ENCODE measurements at regions not wholly inside any gene's neighbourhood (a gene's known extent, or its start where the extent isn't known, plus 50 kb on each side); places are given as distances from the start of the nearest gene placed in this dataset.
"Not testable (repeated sequence)": the region's sequence is repeated elsewhere in the genome, so short reads cannot be mapped to it uniquely, and the experiment has no call there.

GRCh38 chr2:133972297-133972696, 281.6 kb upstream of the MGAT5 start:
- no peak for DNase-seq (ENCODE audit: low spot score)

GRCh38 chr2:133972786-133973185, 281.1 kb upstream of the MGAT5 start:
- DNase-seq (ENCODE audit: low spot score): no peak

- DNase-seq (ENCODE audit: low spot score): no peak
Observed at GRCh38 chr2:133974353-133974752, 279.5 kb upstream of the MGAT5 start.

- no peak for DNase-seq (ENCODE audit: low spot score)
Observed at GRCh38 chr2:133975135-133975534, 278.7 kb upstream of the MGAT5 start.

GRCh38 chr2:133975676-133976428, 278.0 kb upstream of the MGAT5 start:
- no peak for DNase-seq (ENCODE audit: low spot score)

GRCh38 chr2:133976659-133977058, 277.2 kb upstream of the MGAT5 start:
- no peak for DNase-seq (ENCODE audit: low spot score)

GRCh38 chr2:133977405-133977804, 276.5 kb upstream of the MGAT5 start:
- no peak for DNase-seq (ENCODE audit: low spot score)

GRCh38 chr2:133982256-133982655, 271.6 kb upstream of the MGAT5 start:
- DNase-seq (ENCODE audit: low spot score): no peak

GRCh38 chr2:133985563-133985962, 268.3 kb upstream of the MGAT5 start:
- DNase-seq (ENCODE audit: low spot score): no peak

GRCh38 chr2:133986081-133986837, 267.6 kb upstream of the MGAT5 start:
- no peak for DNase-seq (ENCODE audit: low spot score)

- no peak for DNase-seq (ENCODE audit: low spot score)
Observed at GRCh38 chr2:133986881-133987795, 266.7 kb upstream of the MGAT5 start.

GRCh38 chr2:133988316-133988891, 265.5 kb upstream of the MGAT5 start:
- no peak for DNase-seq (ENCODE audit: low spot score)

- no peak for DNase-seq (ENCODE audit: low spot score)
Observed at GRCh38 chr2:133991606-133992168, 262.2 kb upstream of the MGAT5 start.

GRCh38 chr2:133992454-133992853, 261.4 kb upstream of the MGAT5 start:
- no peak for DNase-seq (ENCODE audit: low spot score)

- no peak for DNase-seq (ENCODE audit: low spot score)
Observed at GRCh38 chr2:133993160-133993559, 260.7 kb upstream of the MGAT5 start.

GRCh38 chr2:133998726-133999125, 255.1 kb upstream of the MGAT5 start:
- DNase-seq (ENCODE audit: low spot score): not testable (repeated sequence)

- DNase-seq (ENCODE audit: low spot score): no peak
Observed at GRCh38 chr2:134002391-134002790, 251.5 kb upstream of the MGAT5 start.

- no peak for DNase-seq (ENCODE audit: low spot score)
Observed at GRCh38 chr2:134002921-134003320, 251.0 kb upstream of the MGAT5 start.

GRCh38 chr2:134004467-134004866, 249.4 kb upstream of the MGAT5 start:
- DNase-seq (ENCODE audit: low spot score): no peak

GRCh38 chr2:134008837-134009236, 245.0 kb upstream of the MGAT5 start:
- DNase-seq (ENCODE audit: low spot score): no peak

GRCh38 chr2:134009440-134009839, 244.4 kb upstream of the MGAT5 start:
- DNase-seq (ENCODE audit: low spot score): no peak

Data from mesenteric fat pad (tissue), 1 donor.